ENCODE measurements at regions not wholly inside any gene's neighbourhood (a gene's known extent, or its start where the extent isn't known, plus 50 kb on each side); places are given as distances from the start of the nearest gene placed in this dataset.

DNA sequence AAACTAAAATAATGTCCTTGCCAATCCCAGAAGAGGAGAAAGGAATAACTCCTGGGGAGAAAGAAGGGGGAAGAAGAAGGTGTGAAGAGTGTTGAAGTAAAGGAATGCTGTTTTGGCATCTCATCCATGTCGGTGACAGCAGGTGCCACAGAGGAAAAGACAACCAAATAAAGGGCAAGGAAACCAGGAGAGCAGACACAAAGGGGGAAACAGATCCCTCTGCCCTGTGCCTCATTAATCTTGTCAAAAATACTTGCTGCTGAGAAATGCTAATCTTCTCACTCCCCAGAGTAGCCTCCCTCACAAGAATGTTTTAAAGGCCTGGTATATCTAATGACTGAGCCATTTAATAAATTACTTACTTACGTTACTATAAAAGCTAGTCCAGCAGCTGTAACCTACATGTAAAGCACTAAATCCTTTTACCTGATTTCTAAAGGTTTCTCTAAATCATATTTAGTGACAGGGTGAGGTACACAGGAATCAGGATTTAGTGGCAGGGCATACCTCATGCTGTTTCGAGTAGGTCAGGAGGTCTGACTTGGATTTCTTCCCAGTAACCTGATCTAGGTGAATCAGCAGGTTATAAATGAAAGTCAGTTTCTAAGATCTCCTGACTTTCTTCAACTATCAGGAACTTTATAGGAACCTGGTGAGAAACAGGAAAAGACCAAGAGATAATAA is 377.1 kb downstream of the CENPW start:
- TF ChIP-seq, protein P1, sequence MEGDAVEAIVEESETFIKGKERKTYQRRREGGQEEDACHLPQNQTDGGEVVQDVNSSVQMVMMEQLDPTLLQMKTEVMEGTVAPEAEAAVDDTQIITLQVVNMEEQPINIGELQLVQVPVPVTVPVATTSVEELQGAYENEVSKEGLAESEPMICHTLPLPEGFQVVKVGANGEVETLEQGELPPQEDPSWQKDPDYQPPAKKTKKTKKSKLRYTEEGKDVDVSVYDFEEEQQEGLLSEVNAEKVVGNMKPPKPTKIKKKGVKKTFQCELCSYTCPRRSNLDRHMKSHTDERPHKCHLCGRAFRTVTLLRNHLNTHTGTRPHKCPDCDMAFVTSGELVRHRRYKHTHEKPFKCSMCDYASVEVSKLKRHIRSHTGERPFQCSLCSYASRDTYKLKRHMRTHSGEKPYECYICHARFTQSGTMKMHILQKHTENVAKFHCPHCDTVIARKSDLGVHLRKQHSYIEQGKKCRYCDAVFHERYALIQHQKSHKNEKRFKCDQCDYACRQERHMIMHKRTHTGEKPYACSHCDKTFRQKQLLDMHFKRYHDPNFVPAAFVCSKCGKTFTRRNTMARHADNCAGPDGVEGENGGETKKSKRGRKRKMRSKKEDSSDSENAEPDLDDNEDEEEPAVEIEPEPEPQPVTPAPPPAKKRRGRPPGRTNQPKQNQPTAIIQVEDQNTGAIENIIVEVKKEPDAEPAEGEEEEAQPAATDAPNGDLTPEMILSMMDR (IDR thresholded peaks at IDR 0.05 in 8 of 11, conservative IDR thresholded peaks at IDR 0.05 in 3 of 11) = no peak
- TF ChIP-seq POLR2AphosphoS5 (IDR thresholded peaks at IDR 0.05) (no peak), POLR2A (IDR thresholded peaks at IDR 0.05) (no peak)

Measured in spleen (tissue), 7 donors.